KMS-11 (cell line): ENCODE measurements at regions not wholly inside any gene's neighbourhood (a gene's known extent, or its start where the extent isn't known, plus 50 kb on each side); places are given as distances from the start of the nearest gene placed in this dataset.

Experiments
- H2AFZ ChIP-seq: fragments of 200-600 bp; sonication (generic); 2 replicates; pipeline ENCODE4 v1.6.1; 2016; ENCODE audit warnings: antibody characterized with exemption, mixed run types, low read depth
- H3K27ac ChIP-seq: fragments of 200-600 bp; sonication (generic); 2 replicates; pipeline ENCODE4 v1.6.1; 2016; ENCODE audit warnings: mild to moderate bottlenecking, mixed run types
- H3K27me3 ChIP-seq: fragments of 200-600 bp; sonication (generic); 2 replicates; pipeline ENCODE4 v1.6.1; 2017; ENCODE audit warnings: mild to moderate bottlenecking, low read depth, mixed run types, moderate library complexity; ENCODE audit not compliant: insufficient read depth
- H3K36me3 ChIP-seq: fragments of 200-600 bp; sonication (generic); 2 replicates; pipeline ENCODE4 v1.6.1; 2017; ENCODE audit warnings: mild to moderate bottlenecking, mixed run types; ENCODE audit not compliant: insufficient read depth
- H3K4me1 ChIP-seq: fragments of 200-600 bp; sonication (generic); 2 replicates; pipeline ENCODE4 v1.6.1; 2016; ENCODE audit warnings: mild to moderate bottlenecking, low read depth, mixed run types; ENCODE audit not compliant: poor library complexity, severe bottlenecking
- H3K4me2 ChIP-seq: fragments of 200-600 bp; sonication (generic); 2 replicates; pipeline ENCODE4 v1.7.0; 2016; ENCODE audit warnings: mild to moderate bottlenecking, mixed run types
- H3K4me3 ChIP-seq: fragments of 200-600 bp; sonication (generic); IDR thresholded peaks from 2 replicates; pipeline ENCODE4 v1.6.1; 2017; ENCODE audit warnings: low read depth, low read length, mixed read lengths; ENCODE audit not compliant: insufficient read depth
- H3K79me2 ChIP-seq: fragments of 200-600 bp; sonication (generic); 2 replicates; pipeline ENCODE4 v1.6.1; 2016; ENCODE audit warnings: low read depth, mixed run types; ENCODE audit not compliant: insufficient read depth
- H3K9ac ChIP-seq: fragments of 200-600 bp; sonication (generic); 2 replicates; pipeline ENCODE4 v1.6.1; 2016; ENCODE audit warnings: mild to moderate bottlenecking, mixed run types
- H4K20me1 ChIP-seq: fragments of 200-600 bp; sonication (generic); 2 replicates; pipeline ENCODE4 v1.6.1; 2016; ENCODE audit warnings: mild to moderate bottlenecking, mixed run types; ENCODE audit not compliant: insufficient read depth
- CTCF ChIP-seq: fragments of 200-600 bp; sonication (generic); conservative IDR thresholded peaks from 2 replicates; pipeline ENCODE4 v1.6.1; 2017; ENCODE audit warnings: low read depth, mild to moderate bottlenecking, antibody characterized with exemption, low read length, moderate library complexity, mixed read lengths

- H3K36me3 ChIP-seq, result no peaks in the 10 kb centered on the region
- no peak overlapping the region for H3K4me2 ChIP-seq
- no peak for TF ChIP-seq CTCF
- no peak overlapping the region for H3K9ac ChIP-seq
- H3K27me3 ChIP-seq, result no peaks in the 10 kb centered on the region
- no peak overlapping the region for H3K4me3 ChIP-seq
- H2AFZ ChIP-seq, result no peak overlapping the region
- no peaks in the 10 kb centered on the region for H3K79me2 ChIP-seq
- H3K27ac ChIP-seq, result no peak overlapping the region
- H4K20me1 ChIP-seq, result no peaks in the 10 kb centered on the region
- H3K4me1 ChIP-seq, result no peaks in the 10 kb centered on the region
Observed at GRCh38 chr2:16197504-16198147, 257.3 kb downstream of the MYCN start.

- no peak overlapping the region for H3K4me3 ChIP-seq
- no peaks in the 10 kb centered on the region for H3K36me3 ChIP-seq
- H3K79me2 ChIP-seq, result no peaks in the 10 kb centered on the region
- H2AFZ ChIP-seq, result no peak overlapping the region
- H3K27me3 ChIP-seq, result no peaks in the 10 kb centered on the region
- no peak overlapping the region for H3K9ac ChIP-seq
- no peaks in the 10 kb centered on the region for H4K20me1 ChIP-seq
- H3K4me1 ChIP-seq, result no peaks in the 10 kb centered on the region
- no peak for TF ChIP-seq CTCF
- H3K4me2 ChIP-seq, result no peak overlapping the region
- no peak overlapping the region for H3K27ac ChIP-seq
Observed at GRCh38 chr2:16196687-16197503, 256.5 kb downstream of the MYCN start.

- TF ChIP-seq CTCF, result no peak
- no peak overlapping the region for H3K27ac ChIP-seq
- no peak overlapping the region for H3K4me2 ChIP-seq
- H3K9ac ChIP-seq, result no peak overlapping the region
- no peaks in the 10 kb centered on the region for H3K79me2 ChIP-seq
- no peaks in the 10 kb centered on the region for H3K27me3 ChIP-seq
- no peaks in the 10 kb centered on the region for H4K20me1 ChIP-seq
- no peaks in the 10 kb centered on the region for H3K4me1 ChIP-seq
- H2AFZ ChIP-seq, result no peak overlapping the region
- H3K4me3 ChIP-seq, result no peak overlapping the region
- no peaks in the 10 kb centered on the region for H3K36me3 ChIP-seq
Observed at GRCh38 chr2:16195681-16196070, 255.3 kb downstream of the MYCN start.

GRCh38 chr2:16194931-16195680 is 254.8 kb downstream of the MYCN start:
- no peak for TF ChIP-seq CTCF
- no peak overlapping the region for H3K27ac ChIP-seq
- no peak overlapping the region for H3K4me2 ChIP-seq
- no peak overlapping the region for H3K9ac ChIP-seq
- no peaks in the 10 kb centered on the region for H3K4me1 ChIP-seq
- H3K36me3 ChIP-seq, result no peaks in the 10 kb centered on the region
- no peaks in the 10 kb centered on the region for H3K79me2 ChIP-seq
- no peaks in the 10 kb centered on the region for H4K20me1 ChIP-seq
- no peak overlapping the region for H3K4me3 ChIP-seq
- H2AFZ ChIP-seq, result no peak overlapping the region
- H3K27me3 ChIP-seq, result no peaks in the 10 kb centered on the region
